ENCODE measurements at regions not wholly inside any gene's neighbourhood (a gene's known extent, or its start where the extent isn't known, plus 50 kb on each side); places are given as distances from the start of the nearest gene placed in this dataset.

GRCh38 chr10:85170026-85170425 lies 841.6 kb downstream of the CCSER2 start:
- 76% methylated on average over 1 of the region's 1 CpG; no CpG with 5 or more reads in 1 of the 2 donors for WGBS, 2 donors (ENCODE audit: low coverage in 1 of 2)
- no peaks in the 10 kb centered on the region for H3K36me3 ChIP-seq
- no peaks in the 10 kb centered on the region for H3K27me3 ChIP-seq
- in situ Hi-C loops (cut with MboI; ENCODE audit: low pct_ligation_motif_present in 1 of 4, low pct_unique_long_range_greater_than_20kb in 1 of 4, low sequenced_read_pairs in 3 of 4) (no loop called here), intact Hi-C loops (cut with DNase I; ENCODE audit: low total_unique reads) (no loop called here)
- TF ChIP-seq POLR2AphosphoS5 (IDR thresholded peaks at IDR 0.05) (no peak), POLR2A (IDR thresholded peaks at IDR 0.05) (no peak), EP300 (IDR thresholded peaks at IDR 0.05; ENCODE audit: low read depth) (no peak), CTCF (IDR thresholded peaks at IDR 0.05) (no peak)
- H3K4me1 ChIP-seq = no peaks in the 10 kb centered on the region
- H3K4me3 ChIP-seq = no peak overlapping the region
- H3K27ac ChIP-seq = no peak overlapping the region
- no peaks in the 10 kb centered on the region for H3K9me3 ChIP-seq
- DNase-seq = no peak

- intact Hi-C loops (cut with DNase I; ENCODE audit: low total_unique reads) = no loop called here
- Histone ChIP-seq H3K36me3 (no peaks in the 10 kb centered on the region), H3K9me3 (no peaks in the 10 kb centered on the region), H3K4me1 (no peaks in the 10 kb centered on the region), H3K4me3 (no peak overlapping the region), H3K27ac (no peak overlapping the region), H3K27me3 (no peaks in the 10 kb centered on the region)
- 20% methylated on average over 1 of the region's 1 CpG; no CpG with 5 or more reads in 1 of the 2 donors for WGBS, 2 donors (ENCODE audit: low coverage in 1 of 2)
- in situ Hi-C loops (cut with MboI; ENCODE audit: low pct_ligation_motif_present in 1 of 4, low pct_unique_long_range_greater_than_20kb in 1 of 4, low sequenced_read_pairs in 3 of 4) = no loop called here
- DNase-seq = no peak
- no peak for TF ChIP-seq CTCF (IDR thresholded peaks at IDR 0.05)
- TF ChIP-seq POLR2A (IDR thresholded peaks at IDR 0.05) = no peak
- no peak for TF ChIP-seq POLR2AphosphoS5 (IDR thresholded peaks at IDR 0.05)
- no peak for TF ChIP-seq EP300 (IDR thresholded peaks at IDR 0.05; ENCODE audit: low read depth)
Observed at GRCh38 chr10:85175635-85176034, 847.2 kb downstream of the CCSER2 start.

GRCh38 chr10:85177767-85178166 lies 849.4 kb downstream of the CCSER2 start:
- no peaks in the 10 kb centered on the region for H3K36me3 ChIP-seq
- intact Hi-C loops (cut with DNase I; ENCODE audit: low total_unique reads) (no loop called here), in situ Hi-C loops (cut with MboI; ENCODE audit: low pct_ligation_motif_present in 1 of 4, low pct_unique_long_range_greater_than_20kb in 1 of 4, low sequenced_read_pairs in 3 of 4) (no loop called here)
- no peaks in the 10 kb centered on the region for H3K27me3 ChIP-seq
- WGBS, 2 donors (ENCODE audit: low coverage in 1 of 2) = 92 to 96% methylated on average over 2 of the region's 2 CpGs
- no peak overlapping the region for H3K27ac ChIP-seq
- no peaks in the 10 kb centered on the region for H3K4me1 ChIP-seq
- TF ChIP-seq EP300 (IDR thresholded peaks at IDR 0.05; ENCODE audit: low read depth) (no peak), POLR2A (IDR thresholded peaks at IDR 0.05) (no peak), CTCF (IDR thresholded peaks at IDR 0.05) (no peak), POLR2AphosphoS5 (IDR thresholded peaks at IDR 0.05) (no peak)
- no peaks in the 10 kb centered on the region for H3K9me3 ChIP-seq
- no peak overlapping the region for H3K4me3 ChIP-seq
- no peak for DNase-seq

GRCh38 chr10:85187047-85187446 lies 858.7 kb downstream of the CCSER2 start:
- no peak overlapping the region for H3K4me3 ChIP-seq
- in situ Hi-C loops (cut with MboI; ENCODE audit: low pct_ligation_motif_present in 1 of 4, low pct_unique_long_range_greater_than_20kb in 1 of 4, low sequenced_read_pairs in 3 of 4) = no loop called here
- H3K4me1 ChIP-seq = no peaks in the 10 kb centered on the region
- 46 to 51% methylated on average over 2 of the region's 2 CpGs for WGBS, 2 donors (ENCODE audit: low coverage in 1 of 2)
- no peaks in the 10 kb centered on the region for H3K36me3 ChIP-seq
- no peak overlapping the region for H3K27ac ChIP-seq
- H3K9me3 ChIP-seq = no peaks in the 10 kb centered on the region
- intact Hi-C loops (cut with DNase I; ENCODE audit: low total_unique reads) = no loop called here
- no peaks in the 10 kb centered on the region for H3K27me3 ChIP-seq
- peak; percentile 7 for DNase-seq
- TF ChIP-seq POLR2A (IDR thresholded peaks at IDR 0.05) (no peak), EP300 (IDR thresholded peaks at IDR 0.05; ENCODE audit: low read depth) (no peak), POLR2AphosphoS5 (IDR thresholded peaks at IDR 0.05) (no peak), CTCF (IDR thresholded peaks at IDR 0.05) (no peak)

Measured in transverse colon (tissue), 4 donors.